ENCODE measurements at regions not wholly inside any gene's neighbourhood (a gene's known extent, or its start where the extent isn't known, plus 50 kb on each side); places are given as distances from the start of the nearest gene placed in this dataset.
A peak's percentile ranks its signal among the peaks of the same experiment; 100 is the strongest.

GRCh38 chr18:8943900-8944870, 158.3 kb upstream of the NDUFV2 start:
- H3K4me3 Mint-ChIP-seq (ENCODE audit: unreplicated experiment), result no peak overlapping the region
- peaks cover 10% of the 10 kb centered on the region for H3K9me3 Mint-ChIP-seq (ENCODE audit: low read depth)
- peaks cover 6% of the 10 kb centered on the region for H3K36me3 Mint-ChIP-seq (ENCODE audit: low read depth)
- H3K4me1 Mint-ChIP-seq (ENCODE audit: low read depth), result peaks cover 67% of the 10 kb centered on the region
- TF ChIP-seq, protein P1, sequence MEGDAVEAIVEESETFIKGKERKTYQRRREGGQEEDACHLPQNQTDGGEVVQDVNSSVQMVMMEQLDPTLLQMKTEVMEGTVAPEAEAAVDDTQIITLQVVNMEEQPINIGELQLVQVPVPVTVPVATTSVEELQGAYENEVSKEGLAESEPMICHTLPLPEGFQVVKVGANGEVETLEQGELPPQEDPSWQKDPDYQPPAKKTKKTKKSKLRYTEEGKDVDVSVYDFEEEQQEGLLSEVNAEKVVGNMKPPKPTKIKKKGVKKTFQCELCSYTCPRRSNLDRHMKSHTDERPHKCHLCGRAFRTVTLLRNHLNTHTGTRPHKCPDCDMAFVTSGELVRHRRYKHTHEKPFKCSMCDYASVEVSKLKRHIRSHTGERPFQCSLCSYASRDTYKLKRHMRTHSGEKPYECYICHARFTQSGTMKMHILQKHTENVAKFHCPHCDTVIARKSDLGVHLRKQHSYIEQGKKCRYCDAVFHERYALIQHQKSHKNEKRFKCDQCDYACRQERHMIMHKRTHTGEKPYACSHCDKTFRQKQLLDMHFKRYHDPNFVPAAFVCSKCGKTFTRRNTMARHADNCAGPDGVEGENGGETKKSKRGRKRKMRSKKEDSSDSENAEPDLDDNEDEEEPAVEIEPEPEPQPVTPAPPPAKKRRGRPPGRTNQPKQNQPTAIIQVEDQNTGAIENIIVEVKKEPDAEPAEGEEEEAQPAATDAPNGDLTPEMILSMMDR (IDR thresholded peaks at IDR 0.05), result no peak
- no peaks in the 10 kb centered on the region for H3K27me3 Mint-ChIP-seq (ENCODE audit: low read depth)
- no peak for DNase-seq (ENCODE audit: low spot score)
- peak overlapping the region; percentile 94 for H3K27ac Mint-ChIP-seq (ENCODE audit: unreplicated experiment)

- no peak for DNase-seq (ENCODE audit: low spot score)
- H3K4me1 Mint-ChIP-seq (ENCODE audit: low read depth), result peaks cover 72% of the 10 kb centered on the region
These were observed 157.6 kb upstream of the NDUFV2 start for GRCh38 chr18:8944871-8945245.

GRCh38 chr18:8945514-8945913, 157.0 kb upstream of the NDUFV2 start:
- H3K36me3 Mint-ChIP-seq (ENCODE audit: low read depth), result peaks cover 6% of the 10 kb centered on the region
- peaks cover 72% of the 10 kb centered on the region for H3K4me1 Mint-ChIP-seq (ENCODE audit: low read depth)
- no peak overlapping the region for H3K4me3 Mint-ChIP-seq (ENCODE audit: unreplicated experiment)
- DNase-seq (ENCODE audit: low spot score), result no peak
- no peaks in the 10 kb centered on the region for H3K27me3 Mint-ChIP-seq (ENCODE audit: low read depth)
- H3K9me3 Mint-ChIP-seq (ENCODE audit: low read depth), result peaks cover 10% of the 10 kb centered on the region
- peak overlapping the region; percentile 94 for H3K27ac Mint-ChIP-seq (ENCODE audit: unreplicated experiment)
- TF ChIP-seq, protein P1 (IDR thresholded peaks at IDR 0.05), result no peak

More at GRCh38 chr18:8944871-8945245, 157.6 kb upstream of the NDUFV2 start:
- peaks cover 10% of the 10 kb centered on the region for H3K9me3 Mint-ChIP-seq (ENCODE audit: low read depth)
- H3K4me3 Mint-ChIP-seq (ENCODE audit: unreplicated experiment), result no peak overlapping the region
- H3K27ac Mint-ChIP-seq (ENCODE audit: unreplicated experiment), result peak overlapping the region; percentile 94
- peaks cover 6% of the 10 kb centered on the region for H3K36me3 Mint-ChIP-seq (ENCODE audit: low read depth)
- TF ChIP-seq, protein P1 (IDR thresholded peaks at IDR 0.05), result no peak
- H3K27me3 Mint-ChIP-seq (ENCODE audit: low read depth), result no peaks in the 10 kb centered on the region

GRCh38 chr18:8946066-8946838, 156.2 kb upstream of the NDUFV2 start:
- peak overlapping the region; percentile 96 for H3K27ac Mint-ChIP-seq (ENCODE audit: unreplicated experiment)
- H3K9me3 Mint-ChIP-seq (ENCODE audit: low read depth), result peaks cover 10% of the 10 kb centered on the region
- TF ChIP-seq, protein P1 (IDR thresholded peaks at IDR 0.05), result no peak
- peaks cover 72% of the 10 kb centered on the region for H3K4me1 Mint-ChIP-seq (ENCODE audit: low read depth)
- H3K36me3 Mint-ChIP-seq (ENCODE audit: low read depth), result peaks cover 6% of the 10 kb centered on the region
- no peak for DNase-seq (ENCODE audit: low spot score)
- no peaks in the 10 kb centered on the region for H3K27me3 Mint-ChIP-seq (ENCODE audit: low read depth)
- H3K4me3 Mint-ChIP-seq (ENCODE audit: unreplicated experiment), result no peak overlapping the region

GRCh38 chr18:8947566-8947965, 154.9 kb upstream of the NDUFV2 start:
- Mint-ChIP-seq H3K27ac (ENCODE audit: unreplicated experiment) (peak overlapping the region; percentile 92), H3K36me3 (ENCODE audit: low read depth) (peaks cover 6% of the 10 kb centered on the region), H3K4me3 (ENCODE audit: unreplicated experiment) (no peak overlapping the region)

More at GRCh38 chr18:8947566-8947965, 154.9 kb upstream of the NDUFV2 start:
- TF ChIP-seq, protein P1 (IDR thresholded peaks at IDR 0.05), result no peak
- H3K9me3 Mint-ChIP-seq (ENCODE audit: low read depth), result peaks cover 10% of the 10 kb centered on the region
- no peaks in the 10 kb centered on the region for H3K27me3 Mint-ChIP-seq (ENCODE audit: low read depth)
- H3K4me1 Mint-ChIP-seq (ENCODE audit: low read depth), result peaks cover 62% of the 10 kb centered on the region
- DNase-seq (ENCODE audit: low spot score), result no peak
